NB4 (cell line): ENCODE measurements at regions not wholly inside any gene's neighbourhood (a gene's known extent, or its start where the extent isn't known, plus 50 kb on each side); places are given as distances from the start of the nearest gene placed in this dataset.

ENCODE experiments used
- CTCF ChIP-seq: IDR thresholded peaks from one replicate; pipeline ENCODE4 v1.5.1; 2012; ENCODE audit warnings: low read depth, low read length
- MAX ChIP-seq: IDR thresholded peaks from 2 replicates; pipeline ENCODE4 v1.6.1; 2011; ENCODE audit warnings: low read depth, low read length
- MYC ChIP-seq: IDR thresholded peaks from 2 replicates; pipeline ENCODE4 v1.6.1; 2011; ENCODE audit warnings: low read depth, low read length
- POLR2A ChIP-seq: IDR thresholded peaks from 2 replicates; pipeline ENCODE4 v1.6.1; 2011; ENCODE audit warnings: mild to moderate bottlenecking; ENCODE audit not compliant: insufficient read length; ENCODE audit errors: extremely low read depth

GRCh38 chr1:57605933-57606332 lies 182.1 kb upstream of the DAB1 start:
- no peak for TF ChIP-seq CTCF
- no peak for TF ChIP-seq POLR2A
- TF ChIP-seq MYC = no peak
- TF ChIP-seq MAX = no peak
